ENCODE measurements at regions not wholly inside any gene's neighbourhood (a gene's known extent, or its start where the extent isn't known, plus 50 kb on each side); places are given as distances from the start of the nearest gene placed in this dataset.
A peak's percentile ranks its signal among the peaks of the same experiment; 100 is the strongest.

- no peak overlapping the region for H3K27ac Mint-ChIP-seq
- H3K4me3 Mint-ChIP-seq: no peak overlapping the region
- no peak for DNase-seq
- H3K27me3 Mint-ChIP-seq: no peaks in the 10 kb centered on the region
- ATAC-seq: no peak
- H3K9me3 Mint-ChIP-seq: peaks cover 0 to 19% of the 10 kb centered on the region in 2 donors
- H3K4me1 Mint-ChIP-seq: no peaks in the 10 kb centered on the region
Measured at GRCh38 chr9:17045381-17045940, 89.4 kb upstream of the CNTLN start.

- Mint-ChIP-seq H3K27me3 (no peaks in the 10 kb centered on the region), H3K9me3 (no peaks in the 10 kb centered on the region), H3K4me1 (no peaks in the 10 kb centered on the region), H3K27ac (no peak overlapping the region), H3K4me3 (no peak overlapping the region)
- ATAC-seq (no peak), DNase-seq (no peak)
Measured at GRCh38 chr9:17031546-17031945, 103.3 kb upstream of the CNTLN start.

- Mint-ChIP-seq H3K4me3 (no peak overlapping the region), H3K27ac (no peak overlapping the region), H3K9me3 (peaks cover 0 to 6% of the 10 kb centered on the region in 2 donors), H3K27me3 (no peaks in the 10 kb centered on the region), H3K4me1 (no peaks in the 10 kb centered on the region)
- DNase-seq: no peak
- no peak for ATAC-seq
Measured at GRCh38 chr9:17025281-17025680, 109.6 kb upstream of the CNTLN start.

GRCh38 chr9:17024129-17024528 is 110.7 kb upstream of the CNTLN start:
- Mint-ChIP-seq H3K27me3 (no peaks in the 10 kb centered on the region), H3K4me1 (no peaks in the 10 kb centered on the region), H3K9me3 (peaks cover 0 to 6% of the 10 kb centered on the region in 2 donors), H3K27ac (no peak overlapping the region), H3K4me3 (no peak overlapping the region)
- no peak for DNase-seq
- no peak for ATAC-seq

GRCh38 chr9:17021387-17021970 is 113.4 kb upstream of the CNTLN start:
- DNase-seq (no peak), ATAC-seq (no peak)
- H3K4me3 Mint-ChIP-seq: no peak overlapping the region
- H3K4me1 Mint-ChIP-seq: no peaks in the 10 kb centered on the region
- H3K27ac Mint-ChIP-seq: peak overlapping the region in 1 of 2 donors; percentile 57
- H3K9me3 Mint-ChIP-seq: peaks cover 5 to 15% of the 10 kb centered on the region in 2 donors
- H3K27me3 Mint-ChIP-seq: no peaks in the 10 kb centered on the region

- H3K4me1 Mint-ChIP-seq: no peaks in the 10 kb centered on the region
- H3K27ac Mint-ChIP-seq: no peak overlapping the region
- ATAC-seq (no peak), DNase-seq (no peak)
- H3K4me3 Mint-ChIP-seq: no peak overlapping the region
- peaks cover 5 to 15% of the 10 kb centered on the region in 2 donors for H3K9me3 Mint-ChIP-seq
- no peaks in the 10 kb centered on the region for H3K27me3 Mint-ChIP-seq
Measured at GRCh38 chr9:17019398-17019797, 115.4 kb upstream of the CNTLN start.

- Mint-ChIP-seq H3K9me3 (peaks cover 5 to 11% of the 10 kb centered on the region in 2 donors), H3K4me1 (no peaks in the 10 kb centered on the region), H3K27ac (no peak overlapping the region), H3K27me3 (no peaks in the 10 kb centered on the region), H3K4me3 (no peak overlapping the region)
- DNase-seq (no peak), ATAC-seq (no peak)
Measured at GRCh38 chr9:17018540-17019196, 116.2 kb upstream of the CNTLN start.

GRCh38 chr9:17017931-17018491 is 116.8 kb upstream of the CNTLN start:
- no peak overlapping the region for H3K4me3 Mint-ChIP-seq
- no peaks in the 10 kb centered on the region for H3K4me1 Mint-ChIP-seq
- H3K27me3 Mint-ChIP-seq: no peaks in the 10 kb centered on the region
- ATAC-seq (no peak), DNase-seq (no peak)
- no peak overlapping the region for H3K27ac Mint-ChIP-seq
- peaks cover 5 to 9% of the 10 kb centered on the region in 2 donors for H3K9me3 Mint-ChIP-seq

- H3K27ac Mint-ChIP-seq: no peak overlapping the region
- DNase-seq: no peak
- H3K4me1 Mint-ChIP-seq: no peaks in the 10 kb centered on the region
- no peaks in the 10 kb centered on the region for H3K27me3 Mint-ChIP-seq
- no peak for ATAC-seq
- no peak overlapping the region for H3K4me3 Mint-ChIP-seq
- peaks cover 5 to 9% of the 10 kb centered on the region in 2 donors for H3K9me3 Mint-ChIP-seq
Measured at GRCh38 chr9:17013891-17014290, 120.9 kb upstream of the CNTLN start.

GRCh38 chr9:17013010-17013409 is 121.8 kb upstream of the CNTLN start:
- Mint-ChIP-seq H3K4me3 (no peak overlapping the region), H3K27me3 (no peaks in the 10 kb centered on the region), H3K9me3 (no peaks in the 10 kb centered on the region), H3K4me1 (no peaks in the 10 kb centered on the region), H3K27ac (no peak overlapping the region)
- ATAC-seq (no peak), DNase-seq (no peak)

- ATAC-seq (no peak), DNase-seq (no peak)
- Mint-ChIP-seq H3K4me1 (no peaks in the 10 kb centered on the region), H3K9me3 (no peaks in the 10 kb centered on the region), H3K27me3 (no peaks in the 10 kb centered on the region), H3K4me3 (no peak overlapping the region), H3K27ac (no peak overlapping the region)
Measured at GRCh38 chr9:17011880-17012279, 123.0 kb upstream of the CNTLN start.

GRCh38 chr9:17009071-17009470 is 125.8 kb upstream of the CNTLN start:
- DNase-seq: no peak
- no peak overlapping the region for H3K4me3 Mint-ChIP-seq
- no peak for ATAC-seq
- no peak overlapping the region for H3K27ac Mint-ChIP-seq
- no peaks in the 10 kb centered on the region for H3K9me3 Mint-ChIP-seq
- no peaks in the 10 kb centered on the region for H3K4me1 Mint-ChIP-seq
- H3K27me3 Mint-ChIP-seq: no peaks in the 10 kb centered on the region

- no peak for DNase-seq
Measured at GRCh38 chr9:17005056-17005823, 129.6 kb upstream of the CNTLN start.

GRCh38 chr9:17004500-17004899 is 130.3 kb upstream of the CNTLN start:
- peaks cover 0 to 4% of the 10 kb centered on the region in 2 donors for H3K9me3 Mint-ChIP-seq
- ATAC-seq: no peak
- no peak overlapping the region for H3K27ac Mint-ChIP-seq
- no peaks in the 10 kb centered on the region for H3K4me1 Mint-ChIP-seq
- H3K27me3 Mint-ChIP-seq: no peaks in the 10 kb centered on the region
- H3K4me3 Mint-ChIP-seq: no peak overlapping the region
- DNase-seq: no peak

More at GRCh38 chr9:17005056-17005823, 129.6 kb upstream of the CNTLN start:
- ATAC-seq: no peak
- H3K4me3 Mint-ChIP-seq: no peak overlapping the region
- H3K9me3 Mint-ChIP-seq: no peaks in the 10 kb centered on the region
- no peak overlapping the region for H3K27ac Mint-ChIP-seq
- H3K4me1 Mint-ChIP-seq: no peaks in the 10 kb centered on the region
- no peaks in the 10 kb centered on the region for H3K27me3 Mint-ChIP-seq

GRCh38 chr9:17003576-17004240 is 131.1 kb upstream of the CNTLN start:
- no peak for DNase-seq
- ATAC-seq: no peak
- Mint-ChIP-seq H3K9me3 (peaks cover 0 to 8% of the 10 kb centered on the region in 2 donors), H3K4me1 (no peaks in the 10 kb centered on the region), H3K27me3 (no peaks in the 10 kb centered on the region), H3K4me3 (no peak overlapping the region), H3K27ac (no peak overlapping the region)

Measured in stimulated activated naive CD8-positive, alpha-beta T cell treated with anti-CD3 and anti-CD28 coated beads, Interleukin-15, amount 100 ng/mL, for 72 hours (primary cell).